ENCODE measurements at regions not wholly inside any gene's neighbourhood (a gene's known extent, or its start where the extent isn't known, plus 50 kb on each side); places are given as distances from the start of the nearest gene placed in this dataset.

GRCh38 chr5:73384861-73385260, 63.7 kb downstream of the FOXD1 start (continued):
- TF ChIP-seq IRF3 (IDR thresholded peaks at IDR 0.05; ENCODE audit: low read depth, low read length) (no peak), ELF1 (IDR thresholded peaks at IDR 0.05) (no peak), SMC3 (IDR thresholded peaks at IDR 0.05; ENCODE audit: low read depth, low read length) (no peak), JUND (IDR thresholded peaks at IDR 0.05) (no peak), POLR2AphosphoS5 (IDR thresholded peaks at IDR 0.05; ENCODE audit: low read depth, low read length) (no peak), GATA2 (CRISPR knock-in tag; IDR thresholded peaks at IDR 0.05) (no peak), TCF12 (IDR thresholded peaks at IDR 0.05) (no peak)
- TF ChIP-seq, protein P1, sequence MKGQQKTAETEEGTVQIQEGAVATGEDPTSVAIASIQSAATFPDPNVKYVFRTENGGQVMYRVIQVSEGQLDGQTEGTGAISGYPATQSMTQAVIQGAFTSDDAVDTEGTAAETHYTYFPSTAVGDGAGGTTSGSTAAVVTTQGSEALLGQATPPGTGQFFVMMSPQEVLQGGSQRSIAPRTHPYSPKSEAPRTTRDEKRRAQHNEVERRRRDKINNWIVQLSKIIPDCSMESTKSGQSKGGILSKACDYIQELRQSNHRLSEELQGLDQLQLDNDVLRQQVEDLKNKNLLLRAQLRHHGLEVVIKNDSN (IDR thresholded peaks at IDR 0.05; ENCODE audit: borderline replicate concordance, low read depth) = no peak

GRCh38 chr5:73382401-73382740, 66.2 kb downstream of the FOXD1 start:
- WGBS (ENCODE audit: low lambda C conversion rate) = 73% methylated on average over 16 of the region's 27 CpGs
- Histone ChIP-seq H3K27ac (ENCODE audit: low read depth in 2 of 2, low read length in 1 of 2) (no peak overlapping the region), H3F3A (replicated peaks; ENCODE audit: insufficient read depth) (peaks cover 11% of the 10 kb centered on the region), H3K27me3 (ENCODE audit: insufficient read depth) (no peaks in the 10 kb centered on the region), H3K4me2 (no peak overlapping the region), H3K9ac (no peak overlapping the region), H3K9me3 (peaks cover 16% of the 10 kb centered on the region; the same call in 1 of the 2 replicates), H3K79me2 (ENCODE audit: insufficient read depth) (no peaks in the 10 kb centered on the region), H3K4me1 (ENCODE audit: control insufficient read depth in 1 of 2, insufficient read depth in 2 of 2, low read depth in 1 of 2, low read length in 1 of 2) (peaks cover 0 to 5% of the 10 kb centered on the region in 2 experiments; a peak in 3 of 4 replicates), H3K4me3 (ENCODE audit: low read depth in 2 of 2, low read length in 1 of 2) (no peak overlapping the region), H3K36me3 (replicated peaks in 1 of 2; ENCODE audit: control insufficient read depth in 1 of 2, insufficient read depth in 2 of 2, low read length in 1 of 2) (no peaks in the 10 kb centered on the region), H2AFZ (ENCODE audit: low read depth) (no peak overlapping the region), H3K9me2 (no peaks in the 10 kb centered on the region), H4K20me1 (ENCODE audit: insufficient read depth) (no peaks in the 10 kb centered on the region)
- POLR2A ChIA-PET = no interaction called here
- DNase-seq = peak; percentile 36
- TF ChIP-seq ELF1 (IDR thresholded peaks at IDR 0.05) (no peak), CHD2 (IDR thresholded peaks at IDR 0.05; ENCODE audit: low read length, partially characterized antibody) (no peak), IRF3 (IDR thresholded peaks at IDR 0.05; ENCODE audit: low read depth, low read length) (no peak), FOXJ3 (CRISPR knock-in tag; IDR thresholded peaks at IDR 0.05) (no peak), MEF2A (IDR thresholded peaks at IDR 0.05; ENCODE audit: borderline replicate concordance, low read depth) (no peak), RFX5 (IDR thresholded peaks at IDR 0.05; ENCODE audit: low read length) (no peak), TCF12 (IDR thresholded peaks at IDR 0.05) (no peak), TEAD4 (IDR thresholded peaks at IDR 0.05; ENCODE audit: borderline replicate concordance, insufficient read depth) (no peak), NRF1 (IDR thresholded peaks at IDR 0.05; ENCODE audit: low read depth, low read length) (no peak), RXRA (IDR thresholded peaks at IDR 0.05; ENCODE audit: borderline replicate concordance, low read depth) (no peak), FOXM1 (IDR thresholded peaks at IDR 0.05; ENCODE audit: low read depth) (no peak)
- TF ChIP-seq, protein P2, sequence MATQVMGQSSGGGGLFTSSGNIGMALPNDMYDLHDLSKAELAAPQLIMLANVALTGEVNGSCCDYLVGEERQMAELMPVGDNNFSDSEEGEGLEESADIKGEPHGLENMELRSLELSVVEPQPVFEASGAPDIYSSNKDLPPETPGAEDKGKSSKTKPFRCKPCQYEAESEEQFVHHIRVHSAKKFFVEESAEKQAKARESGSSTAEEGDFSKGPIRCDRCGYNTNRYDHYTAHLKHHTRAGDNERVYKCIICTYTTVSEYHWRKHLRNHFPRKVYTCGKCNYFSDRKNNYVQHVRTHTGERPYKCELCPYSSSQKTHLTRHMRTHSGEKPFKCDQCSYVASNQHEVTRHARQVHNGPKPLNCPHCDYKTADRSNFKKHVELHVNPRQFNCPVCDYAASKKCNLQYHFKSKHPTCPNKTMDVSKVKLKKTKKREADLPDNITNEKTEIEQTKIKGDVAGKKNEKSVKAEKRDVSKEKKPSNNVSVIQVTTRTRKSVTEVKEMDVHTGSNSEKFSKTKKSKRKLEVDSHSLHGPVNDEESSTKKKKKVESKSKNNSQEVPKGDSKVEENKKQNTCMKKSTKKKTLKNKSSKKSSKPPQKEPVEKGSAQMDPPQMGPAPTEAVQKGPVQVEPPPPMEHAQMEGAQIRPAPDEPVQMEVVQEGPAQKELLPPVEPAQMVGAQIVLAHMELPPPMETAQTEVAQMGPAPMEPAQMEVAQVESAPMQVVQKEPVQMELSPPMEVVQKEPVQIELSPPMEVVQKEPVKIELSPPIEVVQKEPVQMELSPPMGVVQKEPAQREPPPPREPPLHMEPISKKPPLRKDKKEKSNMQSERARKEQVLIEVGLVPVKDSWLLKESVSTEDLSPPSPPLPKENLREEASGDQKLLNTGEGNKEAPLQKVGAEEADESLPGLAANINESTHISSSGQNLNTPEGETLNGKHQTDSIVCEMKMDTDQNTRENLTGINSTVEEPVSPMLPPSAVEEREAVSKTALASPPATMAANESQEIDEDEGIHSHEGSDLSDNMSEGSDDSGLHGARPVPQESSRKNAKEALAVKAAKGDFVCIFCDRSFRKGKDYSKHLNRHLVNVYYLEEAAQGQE (IDR thresholded peaks at IDR 0.05; ENCODE audit: low read depth, low read length) = no peak
- TF ChIP-seq, protein P1 (IDR thresholded peaks at IDR 0.05; ENCODE audit: borderline replicate concordance, low read depth) = no peak
- TF ChIP-seq, protein P3, sequence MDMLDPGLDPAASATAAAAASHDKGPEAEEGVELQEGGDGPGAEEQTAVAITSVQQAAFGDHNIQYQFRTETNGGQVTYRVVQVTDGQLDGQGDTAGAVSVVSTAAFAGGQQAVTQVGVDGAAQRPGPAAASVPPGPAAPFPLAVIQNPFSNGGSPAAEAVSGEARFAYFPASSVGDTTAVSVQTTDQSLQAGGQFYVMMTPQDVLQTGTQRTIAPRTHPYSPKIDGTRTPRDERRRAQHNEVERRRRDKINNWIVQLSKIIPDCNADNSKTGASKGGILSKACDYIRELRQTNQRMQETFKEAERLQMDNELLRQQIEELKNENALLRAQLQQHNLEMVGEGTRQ (IDR thresholded peaks at IDR 0.05; ENCODE audit: borderline replicate concordance, low read depth, low read length) = no peak
- TF ChIP-seq, protein P4, sequence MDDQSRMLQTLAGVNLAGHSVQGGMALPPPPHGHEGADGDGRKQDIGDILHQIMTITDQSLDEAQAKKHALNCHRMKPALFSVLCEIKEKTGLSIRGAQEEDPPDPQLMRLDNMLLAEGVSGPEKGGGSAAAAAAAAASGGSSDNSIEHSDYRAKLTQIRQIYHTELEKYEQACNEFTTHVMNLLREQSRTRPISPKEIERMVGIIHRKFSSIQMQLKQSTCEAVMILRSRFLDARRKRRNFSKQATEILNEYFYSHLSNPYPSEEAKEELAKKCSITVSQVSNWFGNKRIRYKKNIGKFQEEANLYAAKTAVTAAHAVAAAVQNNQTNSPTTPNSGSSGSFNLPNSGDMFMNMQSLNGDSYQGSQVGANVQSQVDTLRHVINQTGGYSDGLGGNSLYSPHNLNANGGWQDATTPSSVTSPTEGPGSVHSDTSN (IDR thresholded peaks at IDR 0.05) = no peak
- TF ChIP-seq, protein P5, sequence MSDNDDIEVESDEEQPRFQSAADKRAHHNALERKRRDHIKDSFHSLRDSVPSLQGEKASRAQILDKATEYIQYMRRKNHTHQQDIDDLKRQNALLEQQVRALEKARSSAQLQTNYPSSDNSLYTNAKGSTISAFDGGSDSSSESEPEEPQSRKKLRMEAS (IDR thresholded peaks at IDR 0.05; ENCODE audit: low read depth) = no peak
- CTCF ChIA-PET = interaction anchor here (1.3 kb wide), 1 partner anchor 180 kb away, joined by 3 read pairs; no protein-coding TSS in a partner anchor
